ENCODE measurements at regions not wholly inside any gene's neighbourhood (a gene's known extent, or its start where the extent isn't known, plus 50 kb on each side); places are given as distances from the start of the nearest gene placed in this dataset.
A peak's percentile ranks its signal among the peaks of the same experiment; 100 is the strongest.

DNA sequence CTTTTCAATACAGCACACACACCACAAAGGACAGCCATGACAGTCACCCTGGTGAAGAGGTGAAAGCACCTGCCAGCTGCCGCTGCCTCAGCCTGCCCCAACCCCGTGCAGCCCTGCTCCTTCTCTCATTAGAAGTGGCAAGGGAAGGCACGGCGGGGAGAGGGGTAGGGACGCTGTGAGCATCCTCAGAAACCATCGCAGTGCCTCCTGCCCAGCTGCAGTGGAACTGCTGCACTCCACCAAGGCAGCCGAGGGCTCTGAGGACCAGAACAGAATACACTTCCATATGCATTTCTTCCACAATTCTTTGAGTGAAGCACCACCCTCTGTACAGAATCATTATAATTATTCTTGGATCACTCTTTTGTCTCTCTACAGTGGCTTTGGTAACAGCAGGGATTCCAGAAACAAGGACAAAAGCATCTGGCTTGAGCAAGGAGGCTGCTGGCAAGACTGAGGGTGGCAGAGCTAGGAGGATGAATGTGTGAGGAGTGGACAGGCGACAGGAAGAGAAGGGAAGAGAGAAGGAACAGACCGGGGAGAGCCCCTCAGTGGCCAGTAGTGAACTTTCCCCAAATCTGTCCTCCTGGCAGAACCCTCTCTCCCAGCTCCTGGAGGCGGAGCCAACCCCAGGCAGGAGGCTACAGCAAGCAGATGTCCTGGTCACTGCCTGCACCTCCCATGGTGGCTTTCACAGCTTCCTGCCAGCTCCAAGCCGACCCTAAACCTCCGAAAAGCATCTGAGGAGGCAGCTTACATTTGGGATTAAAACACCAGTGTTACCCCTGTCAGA is 73.2 kb downstream of the MTNR1A start:
- Histone ChIP-seq H3K9me3 (replicated peaks in 1 of 11) (no peaks in the 10 kb centered on the region; a peak in 1 of 22 replicates), H3K36me3 (no peaks in the 10 kb centered on the region), H3K27me3 (no peaks in the 10 kb centered on the region), H3K4me1 (no peaks in the 10 kb centered on the region), H3K4me2 (no peak overlapping the region), H4K20me1 (no peaks in the 10 kb centered on the region; a peak in 1 of 22 replicates), H3K27ac (no peak overlapping the region), H3K9ac (no peak overlapping the region), H3K4me3 (no peak overlapping the region)
- TF ChIP-seq Cebpa-rat (IDR thresholded peaks at IDR 0.05) = no peak

DNA sequence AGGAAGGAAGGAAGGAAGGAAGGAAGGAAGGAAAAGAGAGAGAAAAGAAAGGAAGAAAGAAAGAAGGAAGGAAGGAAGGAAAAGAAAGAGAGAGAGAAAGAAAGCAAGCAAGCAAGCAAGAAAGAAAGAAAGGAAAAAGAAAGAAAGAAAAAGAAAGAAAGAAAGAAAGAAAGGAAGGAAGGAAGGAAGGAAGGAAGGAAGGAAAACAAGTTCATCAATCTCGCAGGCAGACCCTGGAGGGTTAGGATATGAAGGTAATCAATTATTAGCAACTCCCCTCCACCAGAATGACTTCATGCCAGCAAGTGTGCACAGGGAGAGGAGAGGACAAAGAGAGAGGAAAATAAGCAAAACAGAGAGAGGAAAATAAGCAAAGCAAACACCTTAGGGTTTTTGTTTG is 80.2 kb downstream of the MTNR1A start:
- H3K27me3 ChIP-seq = no peaks in the 10 kb centered on the region
- no peaks in the 10 kb centered on the region for H3K36me3 ChIP-seq
- TF ChIP-seq Cebpa-rat (IDR thresholded peaks at IDR 0.05) = no peak
- H3K9ac ChIP-seq = no peak overlapping the region
- no peaks in the 10 kb centered on the region for H4K20me1 ChIP-seq
- no peak overlapping the region for H3K4me2 ChIP-seq
- H3K4me1 ChIP-seq = no peaks in the 10 kb centered on the region
- H3K27ac ChIP-seq = no peak overlapping the region
- no peak overlapping the region for H3K4me3 ChIP-seq
- H3K9me3 ChIP-seq (replicated peaks in 1 of 11) = peaks cover 0 to 6% (median 0%) of the 10 kb centered on the region in 11 experiments; a peak in 6 of 22 replicates

DNA sequence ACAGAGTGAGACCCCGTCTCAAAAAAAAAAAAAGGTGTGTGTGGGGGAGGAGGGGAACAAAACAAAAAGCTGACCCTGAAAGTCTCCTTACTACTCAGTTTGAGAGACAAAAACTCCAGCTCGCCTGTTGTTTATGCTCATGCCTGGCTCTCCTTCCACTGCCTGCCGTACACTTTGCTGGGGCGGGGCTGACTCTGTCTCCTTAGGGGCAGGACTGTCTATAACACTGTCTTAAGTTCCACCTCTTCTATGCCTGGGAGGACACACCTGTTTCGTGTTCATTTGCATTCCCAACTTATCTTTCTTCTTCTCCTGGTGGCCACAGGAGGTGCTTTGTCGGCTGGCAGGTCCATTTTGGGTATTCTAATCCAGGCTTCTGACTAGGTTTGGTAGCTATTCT is 81.4 kb downstream of the MTNR1A start:
- H3K4me2 ChIP-seq = no peak overlapping the region
- H3K27ac ChIP-seq = no peak overlapping the region
- no peak for TF ChIP-seq Cebpa-rat (IDR thresholded peaks at IDR 0.05)
- H3K9ac ChIP-seq = no peak overlapping the region
- peaks cover 0 to 6% (median 0%) of the 10 kb centered on the region in 11 experiments; a peak in 5 of 22 replicates for H3K9me3 ChIP-seq (replicated peaks in 1 of 11)
- no peaks in the 10 kb centered on the region for H3K27me3 ChIP-seq
- H3K4me3 ChIP-seq = no peak overlapping the region
- no peaks in the 10 kb centered on the region for H3K4me1 ChIP-seq
- no peaks in the 10 kb centered on the region for H4K20me1 ChIP-seq
- no peaks in the 10 kb centered on the region for H3K36me3 ChIP-seq

DNA sequence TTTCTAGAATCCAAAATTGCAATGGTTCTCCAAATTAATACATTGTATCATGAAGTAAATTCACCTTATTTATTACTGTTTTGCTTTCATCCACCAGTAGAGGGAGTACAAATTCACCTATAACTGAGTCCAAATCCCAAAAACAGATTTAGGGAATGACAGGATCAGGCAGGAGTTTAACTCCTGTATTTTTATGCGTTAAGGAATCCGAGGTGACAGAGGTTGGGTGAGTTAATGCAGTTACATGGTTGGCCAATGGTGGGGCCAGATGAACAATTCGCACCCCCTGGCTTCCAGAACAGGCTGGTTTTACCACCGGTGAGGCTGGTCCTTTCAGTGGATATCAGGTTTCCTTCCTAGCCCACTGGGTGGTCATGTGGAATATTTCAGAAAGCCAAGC is 82.4 kb downstream of the MTNR1A start:
- no peaks in the 10 kb centered on the region for H4K20me1 ChIP-seq
- no peak for TF ChIP-seq Cebpa-rat (IDR thresholded peaks at IDR 0.05)
- no peaks in the 10 kb centered on the region for H3K27me3 ChIP-seq
- H3K9me3 ChIP-seq (replicated peaks in 1 of 11) = peaks cover 0 to 6% (median 0%) of the 10 kb centered on the region in 11 experiments; a peak in 5 of 22 replicates
- H3K4me1 ChIP-seq = no peaks in the 10 kb centered on the region
- H3K9ac ChIP-seq = no peak overlapping the region
- H3K4me2 ChIP-seq = no peak overlapping the region
- H3K36me3 ChIP-seq = no peaks in the 10 kb centered on the region
- no peak overlapping the region for H3K27ac ChIP-seq
- no peak overlapping the region for H3K4me3 ChIP-seq

DNA sequence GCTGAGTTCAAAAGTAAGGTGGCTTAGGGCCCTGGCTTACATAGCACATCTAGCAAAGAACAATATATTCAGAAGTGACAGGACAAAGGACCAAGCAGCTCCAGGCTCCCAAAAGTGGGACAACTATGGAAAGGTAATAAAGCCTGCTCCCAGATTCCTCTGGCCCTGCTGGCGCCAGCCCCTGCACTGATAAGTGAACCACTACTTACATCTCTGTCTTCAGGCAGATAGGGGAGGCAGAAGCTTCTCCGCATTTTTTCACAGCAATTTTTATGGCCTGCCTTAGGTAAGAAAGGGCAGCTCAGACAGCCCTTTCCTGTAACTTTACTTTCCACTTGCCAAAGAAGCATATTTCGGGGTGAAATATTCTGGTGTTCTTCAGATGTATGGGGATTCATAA is 83.9 kb downstream of the MTNR1A start:
- no peak for TF ChIP-seq Cebpa-rat (IDR thresholded peaks at IDR 0.05)
- Histone ChIP-seq H3K27ac (no peak overlapping the region), H3K36me3 (no peaks in the 10 kb centered on the region), H3K4me2 (no peak overlapping the region), H3K4me1 (no peaks in the 10 kb centered on the region), H4K20me1 (no peaks in the 10 kb centered on the region), H3K27me3 (no peaks in the 10 kb centered on the region), H3K9me3 (replicated peaks in 1 of 11) (peaks cover 0 to 6% (median 0%) of the 10 kb centered on the region in 11 experiments; a peak in 5 of 22 replicates), H3K4me3 (no peak overlapping the region), H3K9ac (no peak overlapping the region)

DNA sequence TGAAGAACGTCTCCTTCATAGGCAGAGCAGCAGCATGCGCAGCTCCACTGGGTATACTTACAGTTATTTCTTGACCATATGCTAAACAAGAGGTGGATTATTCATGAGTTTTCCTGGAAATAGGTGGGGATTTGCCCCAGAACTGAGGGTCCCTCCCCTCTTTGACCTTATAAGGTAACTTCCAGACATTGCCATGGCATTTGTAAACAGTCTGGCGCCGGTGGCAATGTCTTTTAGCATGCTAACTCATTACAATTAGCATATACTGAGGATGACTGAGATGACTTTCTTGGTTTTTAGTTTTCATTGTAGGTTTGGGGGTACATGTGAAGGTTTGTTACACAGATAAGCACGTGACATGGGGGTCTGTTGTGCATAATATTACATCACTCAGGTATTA is 97.3 kb downstream of the MTNR1A start:
- Histone ChIP-seq H3K27ac (no peak overlapping the region), H3K36me3 (no peaks in the 10 kb centered on the region), H3K4me3 (no peak overlapping the region), H3K9me3 (replicated peaks in 1 of 11) (peaks cover 3 to 12% (median 5%) of the 10 kb centered on the region in 11 experiments), H4K20me1 (no peaks in the 10 kb centered on the region), H3K4me1 (peaks cover 0 to 9% (median 3%) of the 10 kb centered on the region in 10 experiments; a peak in 9 of 20 replicates), H3K27me3 (no peaks in the 10 kb centered on the region), H3K9ac (no peak overlapping the region), H3K4me2 (no peak overlapping the region)
- TF ChIP-seq Cebpa-rat (IDR thresholded peaks at IDR 0.05) = no peak

DNA sequence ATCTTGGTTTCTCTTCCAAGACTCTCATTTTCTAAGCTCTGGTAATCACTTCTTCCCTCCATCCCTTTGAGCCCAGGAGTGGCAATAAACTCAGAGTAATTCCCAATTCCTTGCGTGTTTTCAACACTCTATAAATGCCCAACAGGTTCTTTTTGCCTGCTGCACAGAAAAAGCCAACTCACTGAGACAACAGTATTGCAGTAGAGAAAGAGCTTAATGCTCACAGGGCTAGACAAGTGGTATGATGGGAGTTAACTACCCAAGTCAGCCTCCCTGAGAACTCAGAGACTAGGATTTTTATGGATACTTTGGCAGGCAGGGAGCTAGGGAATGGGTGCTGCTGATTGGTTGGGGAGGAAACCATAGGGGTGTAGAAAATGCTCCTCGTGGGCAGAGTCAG is 103.4 kb downstream of the MTNR1A start:
- TF ChIP-seq Cebpa-rat (IDR thresholded peaks at IDR 0.05) = no peak
- Histone ChIP-seq H3K9me3 (replicated peaks in 1 of 11) (peaks cover 32 to 45% (median 38%) of the 10 kb centered on the region in 11 experiments), H3K4me1 (no peaks in the 10 kb centered on the region), H3K4me2 (no peak overlapping the region), H3K4me3 (no peak overlapping the region; a peak in 1 of 20 replicates), H3K9ac (no peak overlapping the region), H3K27ac (no peak overlapping the region), H4K20me1 (no peaks in the 10 kb centered on the region), H3K27me3 (no peaks in the 10 kb centered on the region), H3K36me3 (0 out of 22 replicates have a peak, but pooled peaks cover 0 to 3% (median 0%) of the 10 kb centered on the region in 11 experiments)

DNA sequence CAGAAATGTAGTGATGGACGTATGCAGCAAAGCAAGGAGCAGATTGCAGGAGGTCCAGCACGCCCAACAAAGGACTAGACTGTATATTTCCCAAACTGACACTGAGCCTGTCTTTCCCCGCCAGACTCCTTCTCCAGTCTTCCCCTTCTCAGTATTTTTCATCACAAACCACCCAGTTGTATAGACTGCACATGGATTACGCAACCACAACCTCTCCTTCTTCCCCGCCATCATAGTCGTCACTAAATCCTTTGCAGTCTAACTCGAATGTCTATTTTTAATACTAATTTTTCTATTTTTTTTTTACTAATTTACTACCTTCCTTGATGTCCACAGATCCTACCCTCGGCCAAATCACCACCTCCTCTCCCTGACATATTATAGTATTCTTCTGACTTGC is 105.4 kb downstream of the MTNR1A start:
- H4K20me1 ChIP-seq = no peaks in the 10 kb centered on the region
- H3K4me3 ChIP-seq = no peak overlapping the region
- H3K36me3 ChIP-seq = 0 out of 22 replicates have a peak, but pooled peaks cover 0 to 3% (median 0%) of the 10 kb centered on the region in 11 experiments
- H3K4me1 ChIP-seq = no peaks in the 10 kb centered on the region
- H3K27me3 ChIP-seq = no peaks in the 10 kb centered on the region
- peak in 7 of 11 experiments; percentile 25 to 76 (median 50); a peak in 7 of 22 replicates for TF ChIP-seq Cebpa-rat (IDR thresholded peaks at IDR 0.05)
- H3K9ac ChIP-seq = no peak overlapping the region
- H3K4me2 ChIP-seq = no peak overlapping the region
- H3K27ac ChIP-seq = no peak overlapping the region
- H3K9me3 ChIP-seq (replicated peaks in 1 of 11) = peaks cover 32 to 45% (median 38%) of the 10 kb centered on the region in 11 experiments

DNA sequence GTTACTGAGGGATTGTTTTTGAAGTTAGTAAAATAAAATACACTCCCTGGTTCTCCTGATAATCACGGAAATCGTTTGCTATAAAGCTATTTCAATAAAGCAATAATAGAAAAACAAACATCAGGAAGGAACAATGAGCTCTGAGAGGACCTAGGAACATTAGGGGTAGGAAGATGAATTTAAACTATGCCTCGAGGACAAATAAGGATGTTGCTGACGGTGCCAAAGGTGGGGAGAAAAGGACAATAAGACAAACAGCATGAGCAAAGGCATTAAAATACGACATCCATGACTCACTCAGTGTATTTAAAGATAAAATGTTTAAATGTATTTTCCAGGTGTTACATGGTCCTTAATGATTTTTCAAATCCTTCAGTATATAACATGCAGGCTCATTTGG is 110.3 kb downstream of the MTNR1A start:
- peaks cover 0 to 4% (median 3%) of the 10 kb centered on the region in 11 experiments; a peak in 10 of 22 replicates for H3K9me3 ChIP-seq (replicated peaks in 1 of 11)
- H3K4me3 ChIP-seq = no peak overlapping the region
- no peak overlapping the region for H3K27ac ChIP-seq
- H3K36me3 ChIP-seq = no peaks in the 10 kb centered on the region
- no peaks in the 10 kb centered on the region for H3K27me3 ChIP-seq
- H3K4me2 ChIP-seq = no peak overlapping the region
- no peak overlapping the region for H3K9ac ChIP-seq
- TF ChIP-seq Cebpa-rat (IDR thresholded peaks at IDR 0.05) = no peak
- H4K20me1 ChIP-seq = no peaks in the 10 kb centered on the region
- H3K4me1 ChIP-seq = no peaks in the 10 kb centered on the region

DNA sequence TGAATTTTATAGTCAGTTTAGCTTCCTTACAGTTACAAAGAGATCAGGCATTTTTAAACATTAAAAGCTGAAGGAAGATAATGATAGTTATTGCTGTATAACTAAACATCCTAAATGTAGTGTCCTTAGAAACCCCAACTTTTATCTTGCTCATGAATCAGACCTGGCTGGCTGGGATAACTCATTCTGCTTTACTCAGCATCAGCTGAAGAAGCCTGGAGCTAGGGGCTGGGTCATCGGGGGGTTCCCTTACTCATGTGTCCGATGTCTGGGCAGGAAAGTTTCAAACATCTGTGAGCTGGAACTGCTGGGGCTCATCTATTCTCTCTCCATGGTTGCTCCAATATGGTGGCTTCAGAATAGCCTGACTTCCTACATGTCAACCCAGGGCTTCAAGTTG is 113.9 kb downstream of the MTNR1A start:
- Histone ChIP-seq H3K27me3 (no peaks in the 10 kb centered on the region), H3K36me3 (no peaks in the 10 kb centered on the region), H3K9ac (no peak overlapping the region), H3K4me3 (no peak overlapping the region), H3K9me3 (replicated peaks in 1 of 11) (peaks cover 0 to 18% (median 8%) of the 10 kb centered on the region in 11 experiments; a peak in 15 of 22 replicates), H3K4me1 (no peaks in the 10 kb centered on the region), H3K27ac (no peak overlapping the region), H3K4me2 (no peak overlapping the region), H4K20me1 (no peaks in the 10 kb centered on the region)
- no peak for TF ChIP-seq Cebpa-rat (IDR thresholded peaks at IDR 0.05)
